HEK293 (cell line): ENCODE measurements at regions not wholly inside any gene's neighbourhood (a gene's known extent, or its start where the extent isn't known, plus 50 kb on each side); places are given as distances from the start of the nearest gene placed in this dataset.

Source experiments
- CTCF ChIP-seq: fragments of 450-650 bp; formaldehyde crosslinking; IDR thresholded peaks from 2 replicates; pipeline ENCODE4 v1.5.1; 2016; ENCODE audit warnings: missing biosample characterization, missing genetic modification characterization
- HIC1 ChIP-seq: fragments of 450-650 bp; formaldehyde crosslinking; IDR thresholded peaks from 2 replicates; pipeline ENCODE4 v1.5.1; 2016; ENCODE audit warnings: missing biosample characterization, missing genetic modification characterization
- YY1 ChIP-seq: fragments of 450-650 bp; formaldehyde crosslinking; IDR thresholded peaks from 2 replicates; pipeline ENCODE4 v1.5.1; 2018; ENCODE audit warnings: missing biosample characterization, missing genetic modification characterization
- ZBTB1 ChIP-seq: fragments of 450-650 bp; formaldehyde crosslinking; IDR thresholded peaks from 2 replicates; pipeline ENCODE4 v1.5.1; 2016; ENCODE audit warnings: missing biosample characterization, missing genetic modification characterization
- ZNF600 ChIP-seq: fragments of 450-650 bp; formaldehyde crosslinking; IDR thresholded peaks from 2 replicates; pipeline ENCODE4 v1.5.1; 2016; ENCODE audit warnings: missing biosample characterization, missing genetic modification characterization

GRCh38 chr1:78737241-78737640 lies 87.6 kb downstream of the IFI44 start:
- TF ChIP-seq CTCF (no peak), YY1 (no peak), HIC1 (tag by site-specific recombination) (no peak), ZBTB1 (no peak), ZNF600 (tag by site-specific recombination) (no peak)
